IPS-18c (cell line): ENCODE measurements at regions not wholly inside any gene's neighbourhood (a gene's known extent, or its start where the extent isn't known, plus 50 kb on each side); places are given as distances from the start of the nearest gene placed in this dataset.

Source experiments
- H3K4me3 ChIP-seq: 2 replicates; pipeline ENCODE4 v1.7.0; 2013; ENCODE audit warnings: low read depth, mild to moderate bottlenecking, low read length, moderate library complexity; ENCODE audit not compliant: insufficient read depth
- H3K9me3 ChIP-seq: one replicate; pipeline ENCODE4 v1.6.1; 2013; ENCODE audit warnings: mild to moderate bottlenecking, low read length, moderate library complexity; ENCODE audit not compliant: control insufficient read depth, insufficient read depth

DNA sequence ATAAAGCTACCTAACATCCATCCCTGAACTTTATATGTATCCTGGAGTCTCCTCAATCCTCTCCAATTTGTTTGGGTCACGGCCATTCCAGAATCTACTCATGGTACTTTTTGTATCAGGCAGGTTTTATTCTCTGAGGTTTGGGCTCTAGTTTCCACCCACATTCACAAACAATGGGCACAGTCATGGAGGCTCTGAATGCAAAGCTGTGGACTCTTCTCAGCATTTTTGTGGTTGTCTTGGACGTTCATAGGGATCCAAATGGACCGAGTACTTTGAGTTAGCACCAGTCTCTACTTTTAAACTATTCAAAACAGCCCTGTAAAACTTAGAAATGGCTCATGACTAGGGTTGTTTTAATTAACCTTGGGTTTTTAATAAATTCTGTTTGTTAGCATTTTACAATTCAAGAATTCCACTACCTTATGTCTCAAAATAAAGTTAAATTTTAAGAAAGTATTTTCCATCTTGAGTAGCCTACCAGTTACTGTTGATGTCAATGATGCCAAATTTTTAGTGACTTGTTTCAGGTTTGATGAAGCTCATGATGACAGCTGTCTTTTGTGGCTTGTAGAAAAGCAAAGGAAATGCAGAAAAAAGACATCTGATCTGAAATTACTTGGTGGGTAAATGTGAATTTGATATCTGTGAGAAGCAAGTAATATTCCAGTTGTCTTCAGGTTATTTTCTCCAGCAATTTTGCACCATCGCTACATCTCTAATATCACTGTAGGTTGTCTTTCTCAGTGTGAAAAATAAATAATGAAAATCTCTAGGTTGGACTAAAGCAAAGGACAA is 275.7 kb upstream of the THBS1 start:
- Histone ChIP-seq H3K4me3 (no peak overlapping the region), H3K9me3 (no peaks in the 10 kb centered on the region)

DNA sequence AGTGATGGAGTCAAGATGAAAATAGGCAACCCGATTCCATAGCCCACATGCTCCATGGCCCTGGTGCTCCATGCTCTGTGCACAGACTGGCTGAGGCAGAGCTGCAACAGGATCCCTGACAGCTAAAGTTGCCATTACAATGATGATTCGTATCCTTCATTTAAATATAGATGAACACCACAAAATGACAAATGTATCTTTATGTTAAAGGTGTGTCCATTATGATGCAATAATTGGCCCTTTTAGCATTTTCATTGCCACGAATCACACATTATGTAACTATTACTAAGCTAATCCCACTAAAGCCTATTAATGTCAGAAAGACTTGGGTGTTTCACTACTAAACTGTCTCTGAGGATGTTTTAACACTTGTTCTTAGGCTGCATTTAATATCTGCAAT is 270.2 kb upstream of the THBS1 start:
- H3K9me3 ChIP-seq = no peaks in the 10 kb centered on the region
- no peak overlapping the region for H3K4me3 ChIP-seq

DNA sequence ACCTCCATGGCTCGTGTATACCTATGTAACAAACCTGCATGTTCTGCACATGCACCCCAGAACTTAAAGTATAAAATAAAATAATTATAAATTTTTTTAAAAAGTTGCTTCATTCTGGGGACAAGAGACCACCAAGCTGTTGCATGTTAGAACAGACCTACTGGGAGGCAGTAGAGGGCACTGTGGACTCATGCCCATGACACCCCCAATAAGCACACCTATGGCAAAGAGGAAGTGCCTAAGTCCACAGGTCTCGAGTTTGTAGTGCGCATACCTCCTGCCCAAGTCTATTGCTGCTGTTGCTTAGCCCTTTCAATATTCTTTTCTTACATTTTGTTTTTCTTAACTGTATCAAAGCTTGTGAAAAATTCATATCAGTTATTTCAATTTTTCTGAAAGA is 267.9 kb upstream of the THBS1 start:
- no peak overlapping the region for H3K4me3 ChIP-seq
- H3K9me3 ChIP-seq = no peaks in the 10 kb centered on the region

DNA sequence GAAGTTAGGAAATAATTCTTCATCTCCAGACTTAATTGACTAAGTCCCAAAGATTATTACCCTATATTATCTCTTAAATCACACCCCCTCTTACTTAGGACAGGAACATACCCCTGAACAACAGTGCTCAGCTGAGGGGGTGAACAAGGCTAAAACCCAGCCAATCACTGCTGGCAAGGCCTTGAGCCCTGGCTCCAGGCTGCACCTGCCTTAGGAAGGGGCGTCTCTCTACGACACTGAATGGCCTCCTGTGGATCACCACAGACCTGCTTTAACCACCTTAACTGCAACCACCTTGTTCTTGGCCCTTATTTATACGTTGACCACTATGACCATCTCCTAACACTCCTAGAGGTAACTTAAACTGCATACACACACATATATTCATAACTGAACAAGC is 267.4 kb upstream of the THBS1 start:
- Histone ChIP-seq H3K9me3 (no peaks in the 10 kb centered on the region), H3K4me3 (no peak overlapping the region)

DNA sequence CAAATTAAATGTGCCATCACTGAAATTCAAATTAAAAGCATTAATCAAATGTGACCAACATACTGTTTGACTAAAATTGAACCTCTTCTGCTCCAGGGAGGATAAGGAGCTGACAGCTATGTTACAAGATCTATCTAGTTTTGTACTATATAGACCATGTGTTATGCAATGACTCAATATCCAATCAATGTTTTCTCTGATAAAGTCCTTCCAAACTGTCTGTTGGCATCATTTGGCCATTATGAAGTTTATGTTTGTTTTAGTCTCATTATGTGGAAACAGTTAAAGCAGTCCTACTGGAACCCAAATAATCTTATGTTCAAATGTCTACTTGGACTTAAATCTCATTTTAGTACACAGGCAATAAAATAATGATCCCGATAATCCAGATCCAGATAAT is 267.0 kb upstream of the THBS1 start:
- Histone ChIP-seq H3K9me3 (no peaks in the 10 kb centered on the region), H3K4me3 (no peak overlapping the region)

DNA sequence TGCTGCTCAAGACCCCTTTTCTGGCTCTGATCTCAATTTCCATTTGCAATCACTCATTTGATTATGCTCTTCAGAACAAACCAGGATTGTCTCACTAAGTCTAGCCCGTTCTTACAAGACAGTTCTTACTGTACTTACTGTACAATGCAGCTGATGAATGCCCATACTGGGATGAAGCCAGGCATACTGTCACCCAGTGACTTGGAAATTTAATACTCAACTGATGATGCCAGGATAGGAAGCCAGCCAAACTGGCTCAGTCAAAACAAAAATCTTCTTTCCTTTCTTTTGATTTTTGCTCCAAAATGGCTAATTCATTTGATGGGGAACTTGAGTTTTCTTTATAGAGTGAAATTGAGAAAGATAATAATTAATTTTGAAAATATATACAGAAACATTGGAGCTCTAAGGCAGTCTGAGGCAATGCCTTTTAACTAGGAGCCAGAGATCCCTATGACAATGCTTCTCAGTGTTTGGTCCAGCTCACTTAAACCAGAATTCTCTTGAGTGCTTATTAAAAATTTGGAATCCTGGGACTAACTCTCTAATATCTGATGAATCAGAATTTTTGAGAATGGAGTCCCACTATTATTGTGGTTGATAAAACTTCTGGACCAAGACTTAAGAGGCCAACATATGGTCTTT is 265.6 kb upstream of the THBS1 start:
- Histone ChIP-seq H3K4me3 (no peak overlapping the region), H3K9me3 (no peaks in the 10 kb centered on the region)

DNA sequence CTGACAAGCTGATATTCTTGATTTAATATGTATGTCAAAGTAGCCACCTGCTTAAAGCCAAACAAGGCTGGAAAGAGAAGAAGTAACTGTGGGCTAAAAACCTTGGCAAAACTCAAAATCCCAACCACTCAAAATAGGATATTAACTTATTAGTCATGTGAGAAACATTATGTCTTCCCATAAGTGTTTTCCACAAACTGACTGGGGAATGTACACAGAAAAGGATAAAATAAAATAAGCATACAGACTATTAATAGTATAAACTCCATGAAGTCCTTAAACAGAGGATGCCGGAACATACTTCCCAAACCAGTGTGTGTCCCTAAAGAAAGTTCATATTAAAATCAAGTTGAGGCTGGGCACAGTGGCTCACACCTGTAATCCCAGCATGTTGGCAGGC is 263.7 kb upstream of the THBS1 start:
- no peak overlapping the region for H3K4me3 ChIP-seq

DNA sequence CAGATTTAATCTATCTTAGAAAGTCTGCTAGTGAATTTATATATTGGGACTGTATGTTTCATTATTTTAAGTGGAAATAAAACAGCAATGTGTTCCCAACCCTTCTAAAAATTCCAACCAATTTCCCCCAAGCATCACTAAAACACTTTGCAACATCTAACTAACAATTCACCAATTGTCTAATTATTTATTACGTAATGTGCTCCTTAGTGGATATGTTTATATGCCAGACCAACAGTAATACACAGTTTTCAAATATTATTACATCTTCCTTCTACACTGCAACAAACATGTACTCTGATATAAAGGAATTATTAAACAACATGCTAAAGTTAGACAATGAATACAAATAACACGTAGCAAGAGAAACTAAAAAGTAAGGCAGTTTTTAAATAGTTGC is 262.6 kb upstream of the THBS1 start:
- no peaks in the 10 kb centered on the region for H3K9me3 ChIP-seq
- H3K4me3 ChIP-seq = no peak overlapping the region

More for the DNA sequence above, 263.7 kb upstream of the THBS1 start:
- H3K9me3 ChIP-seq = no peaks in the 10 kb centered on the region

DNA sequence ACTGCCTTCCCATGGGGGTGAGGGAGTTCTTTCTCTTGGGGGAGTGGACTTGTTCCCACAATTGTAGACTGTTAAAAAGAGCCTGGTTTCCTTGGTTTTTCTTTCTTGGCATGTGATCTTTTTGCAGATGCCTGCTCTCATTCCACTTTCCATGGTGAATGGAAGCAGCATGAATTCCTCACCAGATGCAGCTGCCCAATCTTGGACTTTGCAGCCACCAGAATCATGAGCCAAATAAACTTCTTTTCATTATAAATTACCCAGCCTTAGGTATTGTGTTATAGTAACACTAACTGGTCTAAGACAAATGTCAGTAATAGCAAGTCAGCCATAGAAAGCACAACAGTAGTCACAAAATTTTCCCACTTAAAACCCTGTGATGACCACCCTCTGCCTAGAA is 260.5 kb upstream of the THBS1 start:
- H3K9me3 ChIP-seq = no peaks in the 10 kb centered on the region
- no peak overlapping the region for H3K4me3 ChIP-seq

DNA sequence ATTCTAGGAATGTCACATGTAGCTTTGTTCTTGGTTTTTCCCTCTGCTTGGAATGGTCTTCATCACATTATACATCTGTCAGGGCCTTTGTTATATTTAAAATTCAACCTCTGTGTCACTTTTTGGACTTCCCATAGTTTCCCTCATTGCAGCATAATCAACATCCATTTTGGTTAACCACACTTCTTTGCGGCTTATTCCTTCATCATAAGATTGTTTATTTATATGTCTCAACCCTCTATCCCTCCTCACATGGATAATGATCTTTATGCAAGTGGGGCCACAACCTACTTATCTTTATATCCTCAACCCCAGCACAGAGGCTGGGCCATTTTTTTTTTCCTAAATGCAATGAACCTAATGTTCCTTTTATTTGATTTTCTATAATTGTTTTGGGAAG is 260.0 kb upstream of the THBS1 start:
- no peaks in the 10 kb centered on the region for H3K9me3 ChIP-seq
- no peak overlapping the region for H3K4me3 ChIP-seq

DNA sequence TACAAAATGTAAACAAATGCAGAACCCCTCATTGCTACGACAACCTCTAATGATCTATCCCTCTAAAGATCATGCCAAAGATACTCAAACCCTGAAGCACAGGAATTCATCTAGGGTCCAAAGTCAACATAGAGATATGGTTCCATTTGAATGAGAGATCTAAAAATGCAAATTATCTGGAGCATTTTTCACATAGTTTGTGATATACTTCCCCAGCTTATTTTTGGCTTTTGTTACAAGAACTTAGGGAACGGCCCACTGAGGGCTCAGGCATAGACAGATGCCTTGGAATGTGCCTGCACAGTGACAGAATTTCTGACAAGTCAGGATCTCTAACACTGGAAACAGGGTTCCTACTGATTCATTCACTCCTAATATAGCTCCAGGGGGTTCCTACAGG is 258.9 kb upstream of the THBS1 start:
- H3K4me3 ChIP-seq = no peak overlapping the region
- H3K9me3 ChIP-seq = no peaks in the 10 kb centered on the region

DNA sequence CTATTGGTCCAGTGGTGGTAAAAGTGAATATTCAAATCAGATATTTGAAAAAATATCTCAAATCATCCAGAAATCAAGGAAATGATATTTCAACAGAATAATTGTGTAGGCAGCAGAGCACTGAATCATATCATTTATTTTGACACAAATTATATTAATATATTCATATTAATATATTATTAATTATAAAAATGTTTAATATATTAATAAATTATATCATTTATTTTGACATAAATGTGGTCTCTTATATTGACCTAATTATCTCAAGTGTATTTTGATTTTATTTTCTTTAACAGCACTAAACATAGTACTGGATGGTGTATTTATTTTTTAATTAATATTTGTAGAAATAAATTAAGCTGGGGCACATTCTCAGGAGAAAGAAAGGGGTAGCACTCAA is 257.7 kb upstream of the THBS1 start:
- no peak overlapping the region for H3K4me3 ChIP-seq

DNA sequence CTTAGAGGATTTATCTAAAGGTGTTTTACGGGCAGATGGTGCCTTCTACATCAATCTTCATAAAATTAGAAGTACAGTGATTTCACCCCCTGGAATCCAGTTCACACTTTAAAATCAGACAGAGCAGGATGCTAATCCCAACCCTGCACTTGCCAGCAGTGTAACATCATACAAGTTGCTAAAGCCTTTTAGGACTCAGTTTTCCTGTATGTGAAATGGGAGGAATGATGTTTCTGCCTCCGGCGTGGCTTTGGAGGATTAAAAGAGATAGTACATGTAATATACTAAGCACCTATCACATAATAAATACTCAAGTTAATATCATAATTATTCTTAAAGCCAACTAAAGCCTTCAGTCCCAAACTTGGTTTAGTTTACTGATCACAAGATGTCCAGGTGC is 257.2 kb upstream of the THBS1 start:
- Histone ChIP-seq H3K9me3 (no peaks in the 10 kb centered on the region), H3K4me3 (no peak overlapping the region)

More for the DNA sequence above, 257.7 kb upstream of the THBS1 start:
- no peaks in the 10 kb centered on the region for H3K9me3 ChIP-seq

DNA sequence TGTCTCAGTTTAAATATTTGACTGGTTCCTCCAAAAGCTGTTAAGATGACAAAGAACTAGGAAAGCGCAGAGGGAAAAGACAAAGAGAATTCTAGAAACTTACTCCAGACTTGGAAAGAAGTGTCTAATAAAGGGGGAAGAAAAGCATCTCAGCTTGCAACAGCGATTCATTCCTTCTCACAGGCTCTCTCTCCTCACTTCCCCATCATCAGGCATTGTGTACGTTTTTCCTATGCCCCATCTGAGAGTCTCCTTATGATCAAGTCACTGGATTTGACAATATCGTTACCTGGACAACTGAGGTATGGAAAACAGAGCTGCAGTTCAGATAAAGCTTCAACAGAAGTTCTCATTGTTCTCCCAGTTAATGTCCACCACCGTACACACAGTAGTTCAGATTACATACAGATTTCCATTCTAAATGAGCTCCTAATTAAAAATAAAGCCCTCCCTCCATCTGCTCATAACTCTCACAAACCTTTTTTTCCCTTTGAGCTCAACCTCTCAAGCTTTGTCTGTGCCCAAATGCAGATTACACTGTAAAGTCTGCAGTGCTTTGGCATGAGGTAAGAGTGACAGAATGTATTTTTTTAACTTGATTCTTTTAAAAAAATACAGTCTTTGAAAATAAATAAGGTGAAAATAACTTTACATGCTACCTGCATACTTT is 254.4 kb upstream of the THBS1 start:
- H3K9me3 ChIP-seq = no peaks in the 10 kb centered on the region
- no peak overlapping the region for H3K4me3 ChIP-seq

DNA sequence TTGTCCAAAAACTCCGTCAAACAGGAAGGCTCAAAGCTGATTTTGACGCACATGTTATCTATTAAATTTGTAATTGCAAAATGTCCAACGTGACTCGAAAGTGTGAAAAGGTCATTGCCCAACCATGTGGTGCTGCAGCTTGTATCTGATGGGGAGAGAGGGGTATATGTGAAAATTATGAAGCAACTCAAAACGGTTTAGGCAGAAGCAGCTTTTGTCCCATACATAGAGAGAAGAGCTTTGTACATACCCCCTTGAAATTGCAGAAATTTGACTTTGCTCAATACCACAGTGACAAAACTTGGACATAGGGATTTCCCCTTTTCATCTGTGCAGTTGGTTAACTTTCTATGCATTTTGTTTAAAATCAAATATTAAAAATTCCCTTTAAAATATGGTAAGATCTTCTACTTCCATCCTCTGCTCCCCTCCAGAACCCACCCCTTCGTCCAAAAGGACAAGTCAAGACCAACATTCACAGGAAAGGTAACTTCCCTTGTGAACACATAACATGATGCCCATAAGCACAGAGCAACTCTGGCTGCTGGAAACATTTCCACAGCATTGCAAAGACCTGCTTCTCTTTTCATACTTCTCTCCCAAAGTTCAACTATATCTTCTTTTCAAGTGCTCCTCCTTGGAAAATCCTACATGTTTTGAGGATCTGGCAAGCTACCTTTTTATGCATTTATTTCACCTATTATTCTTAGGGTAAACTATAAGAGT is 253.7 kb upstream of the THBS1 start:
- Histone ChIP-seq H3K9me3 (no peaks in the 10 kb centered on the region), H3K4me3 (no peak overlapping the region)

DNA sequence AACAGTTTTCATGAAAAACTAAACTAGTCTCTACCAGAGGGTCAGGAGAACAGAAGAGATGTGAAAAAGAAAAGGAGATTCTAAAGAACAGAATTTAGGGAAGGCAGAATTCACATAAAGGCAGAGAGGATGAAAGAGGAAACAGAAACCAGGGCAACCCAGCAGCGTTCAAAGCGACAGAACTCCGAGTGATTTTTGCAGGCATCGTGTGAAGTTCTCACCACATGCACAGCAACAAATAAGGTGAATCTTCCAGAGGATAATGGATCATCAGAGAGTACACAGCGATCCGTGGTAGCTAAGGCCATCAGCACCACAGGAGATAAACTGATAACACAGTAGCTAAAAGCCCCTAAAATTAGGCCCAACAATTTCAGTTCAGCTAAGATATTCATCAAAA is 250.8 kb upstream of the THBS1 start:
- Histone ChIP-seq H3K4me3 (no peak overlapping the region), H3K9me3 (no peaks in the 10 kb centered on the region)

DNA sequence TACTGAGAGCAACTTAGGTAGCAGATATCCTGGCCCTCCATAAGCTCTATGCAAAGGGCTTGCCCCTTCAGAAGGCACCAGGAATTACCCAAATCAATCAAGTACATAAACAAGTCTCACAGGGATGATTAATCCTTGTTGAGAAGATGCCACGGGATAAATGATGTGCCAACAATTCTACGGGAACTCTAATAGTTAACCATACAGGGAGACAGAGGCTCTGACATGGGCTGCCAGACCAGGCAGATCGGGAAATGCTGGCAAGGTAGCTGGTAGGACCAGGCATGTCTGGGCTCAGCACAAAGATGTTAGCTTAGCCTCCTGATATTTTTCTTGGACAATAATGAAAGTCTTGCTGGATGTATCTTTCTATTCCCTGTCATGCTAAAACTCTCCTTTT is 249.3 kb upstream of the THBS1 start:
- no peaks in the 10 kb centered on the region for H3K9me3 ChIP-seq
- no peak overlapping the region for H3K4me3 ChIP-seq

DNA sequence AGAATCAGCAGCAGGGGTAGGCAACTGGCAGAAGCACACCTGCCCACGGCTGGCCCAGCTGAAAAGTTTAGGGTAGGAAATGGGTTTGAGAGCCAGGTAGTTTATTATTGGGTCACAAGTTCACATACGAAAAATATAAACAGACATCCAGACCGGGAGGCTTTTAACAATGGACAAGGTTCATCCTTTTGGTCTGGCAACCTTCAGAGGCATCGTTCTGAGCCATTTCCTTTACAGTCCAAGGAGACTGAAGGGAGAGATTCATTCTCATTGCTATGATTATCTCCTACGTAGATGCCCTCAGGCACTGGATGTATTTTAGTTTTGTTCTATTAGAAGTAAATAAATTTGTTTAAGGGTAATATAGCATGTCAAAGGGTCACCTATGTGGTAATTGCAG is 248.0 kb upstream of the THBS1 start:
- no peaks in the 10 kb centered on the region for H3K9me3 ChIP-seq
- no peak overlapping the region for H3K4me3 ChIP-seq
